ENCODE measurements at regions not wholly inside any gene's neighbourhood (a gene's known extent, or its start where the extent isn't known, plus 50 kb on each side); places are given as distances from the start of the nearest gene placed in this dataset.
"Not testable (repeated sequence)": the region's sequence is repeated elsewhere in the genome, so short reads cannot be mapped to it uniquely, and the experiment has no call there.

- ChIA-PET POLR2A (no interaction called here), CTCF (interaction anchor here (1.7 kb wide), 1 partner anchor 20 kb away, joined by 3 read pairs; no protein-coding TSS in a partner anchor)
Observed at GRCh38 chr6:139446768-139447655, 72.6 kb upstream of the CITED2 start.

GRCh38 chr6:139446138-139446715 is 71.8 kb upstream of the CITED2 start:
- POLR2A ChIA-PET, result no interaction called here
- no peak for DNase-seq (ENCODE audit: extremely low spot score)
- TF ChIP-seq CTCF (IDR thresholded peaks at IDR 0.05; ENCODE audit: control extremely low read depth, extremely low read depth, low read depth, missing control alignments), result no peak
- CTCF ChIA-PET, result no interaction called here

More at GRCh38 chr6:139446768-139447655, 72.6 kb upstream of the CITED2 start:
- no peak for TF ChIP-seq CTCF (IDR thresholded peaks at IDR 0.05; ENCODE audit: control extremely low read depth, extremely low read depth, low read depth, missing control alignments)
- no peak for DNase-seq (ENCODE audit: extremely low spot score)

GRCh38 chr6:139444273-139444787 is 69.9 kb upstream of the CITED2 start:
- POLR2A ChIA-PET; DNase-seq (ENCODE audit: extremely low spot score): not testable (repeated sequence)
- CTCF ChIA-PET, result interaction anchor here (1.4 kb wide), 1 partner anchor 315 kb away, joined by 3 read pairs; no protein-coding TSS in a partner anchor

- no peak for TF ChIP-seq CTCF (IDR thresholded peaks at IDR 0.05; ENCODE audit: control extremely low read depth, extremely low read depth, low read depth, missing control alignments)
- no peak for DNase-seq (ENCODE audit: extremely low spot score)
- POLR2A ChIA-PET, result no interaction called here
- CTCF ChIA-PET, result interaction anchor here (1.2 to 1.4 kb wide), 2 partner anchors 74 to 316 kb away, joined by 3 to 4 read pairs; no protein-coding TSS in a partner anchor
Observed at GRCh38 chr6:139443231-139444112, 69.0 kb upstream of the CITED2 start.

- ChIA-PET CTCF (interaction anchor here (0.7 to 1.2 kb wide), 3 partner anchors 22 to 72 kb away, joined by 3 to 4 read pairs (median 4); no protein-coding TSS in a partner anchor), POLR2A (no interaction called here)
- TF ChIP-seq CTCF (IDR thresholded peaks at IDR 0.05; ENCODE audit: control extremely low read depth, extremely low read depth, low read depth, missing control alignments), result no peak
- DNase-seq (ENCODE audit: extremely low spot score), result no peak
Observed at GRCh38 chr6:139442188-139442671, 67.8 kb upstream of the CITED2 start.

- DNase-seq (ENCODE audit: extremely low spot score), result no peak
- ChIA-PET CTCF (no interaction called here), POLR2A (no interaction called here)
- TF ChIP-seq CTCF (IDR thresholded peaks at IDR 0.05; ENCODE audit: control extremely low read depth, extremely low read depth, low read depth, missing control alignments), result no peak
Observed at GRCh38 chr6:139439349-139439748, 64.9 kb upstream of the CITED2 start.
